ENCODE measurements at regions not wholly inside any gene's neighbourhood (a gene's known extent, or its start where the extent isn't known, plus 50 kb on each side); places are given as distances from the start of the nearest gene placed in this dataset.

- Histone ChIP-seq H3K9me3 (ENCODE audit: low read depth, low read length) (no peaks in the 10 kb centered on the region), H3K27ac (no peak overlapping the region), H3K36me3 (ENCODE audit: insufficient read depth, low read length) (no peaks in the 10 kb centered on the region), H3K4me3 (no peak overlapping the region), H3K9ac (ENCODE audit: insufficient read length) (no peak overlapping the region)
- TF ChIP-seq EZH2 (IDR thresholded peaks at IDR 0.05) = no peak
- no peak for TF ChIP-seq POLR2AphosphoS5 (IDR thresholded peaks at IDR 0.05; ENCODE audit: borderline replicate concordance, low read depth, low read length)
- TF ChIP-seq FOXP2 (optimal IDR thresholded peaks at IDR 0.05; ENCODE audit: control extremely low read depth, extremely low read length, insufficient read depth) = no peak
- DNase-seq (ENCODE audit: low read depth, low spot score) = no peak
Measured at GRCh38 chr18:56139792-56140254, 498.6 kb downstream of the TXNL1 start.

- TF ChIP-seq POLR2AphosphoS5 (IDR thresholded peaks at IDR 0.05; ENCODE audit: borderline replicate concordance, low read depth, low read length) (no peak), EZH2 (IDR thresholded peaks at IDR 0.05) (no peak), FOXP2 (optimal IDR thresholded peaks at IDR 0.05; ENCODE audit: control extremely low read depth, extremely low read length, insufficient read depth) (no peak)
- Histone ChIP-seq H3K4me3 (no peak overlapping the region), H3K9ac (ENCODE audit: insufficient read length) (no peak overlapping the region), H3K36me3 (ENCODE audit: insufficient read depth, low read length) (no peaks in the 10 kb centered on the region), H3K9me3 (ENCODE audit: low read depth, low read length) (no peaks in the 10 kb centered on the region), H3K27ac (no peak overlapping the region)
- DNase-seq (ENCODE audit: low read depth, low spot score) = no peak
Measured at GRCh38 chr18:56139372-56139771, 499.0 kb downstream of the TXNL1 start.

GRCh38 chr18:56136105-56136504 lies 502.3 kb downstream of the TXNL1 start:
- no peak overlapping the region for H3K9ac ChIP-seq (ENCODE audit: insufficient read length)
- H3K36me3 ChIP-seq (ENCODE audit: insufficient read depth, low read length) = no peaks in the 10 kb centered on the region
- TF ChIP-seq POLR2AphosphoS5 (IDR thresholded peaks at IDR 0.05; ENCODE audit: borderline replicate concordance, low read depth, low read length) (no peak), FOXP2 (optimal IDR thresholded peaks at IDR 0.05; ENCODE audit: control extremely low read depth, extremely low read length, insufficient read depth) (peak; percentile 77)
- H3K9me3 ChIP-seq (ENCODE audit: low read depth, low read length) = no peaks in the 10 kb centered on the region
- H3K4me3 ChIP-seq = no peak overlapping the region
- H3K27ac ChIP-seq = no peak overlapping the region
- peak; percentile 20 for DNase-seq (ENCODE audit: low read depth, low spot score)

GRCh38 chr18:56130481-56130880 lies 507.9 kb downstream of the TXNL1 start:
- no peaks in the 10 kb centered on the region for H3K9me3 ChIP-seq (ENCODE audit: low read depth, low read length)

GRCh38 chr18:56128153-56128791 lies 510.1 kb downstream of the TXNL1 start:
- TF ChIP-seq POLR2AphosphoS5 (IDR thresholded peaks at IDR 0.05; ENCODE audit: borderline replicate concordance, low read depth, low read length) (no peak), FOXP2 (optimal IDR thresholded peaks at IDR 0.05; ENCODE audit: control extremely low read depth, extremely low read length, insufficient read depth) (no peak), EZH2 (IDR thresholded peaks at IDR 0.05) (no peak)
- H3K4me3 ChIP-seq = no peak overlapping the region
- DNase-seq (ENCODE audit: low read depth, low spot score) = no peak
- no peak overlapping the region for H3K9ac ChIP-seq (ENCODE audit: insufficient read length)
- no peaks in the 10 kb centered on the region for H3K9me3 ChIP-seq (ENCODE audit: low read depth, low read length)
- no peaks in the 10 kb centered on the region for H3K36me3 ChIP-seq (ENCODE audit: insufficient read depth, low read length)
- H3K27ac ChIP-seq = no peak overlapping the region

More at GRCh38 chr18:56130481-56130880, 507.9 kb downstream of the TXNL1 start:
- TF ChIP-seq POLR2AphosphoS5 (IDR thresholded peaks at IDR 0.05; ENCODE audit: borderline replicate concordance, low read depth, low read length) = no peak
- TF ChIP-seq EZH2 (IDR thresholded peaks at IDR 0.05) = no peak
- no peak for TF ChIP-seq FOXP2 (optimal IDR thresholded peaks at IDR 0.05; ENCODE audit: control extremely low read depth, extremely low read length, insufficient read depth)
- Histone ChIP-seq H3K36me3 (ENCODE audit: insufficient read depth, low read length) (no peaks in the 10 kb centered on the region), H3K27ac (no peak overlapping the region), H3K9ac (ENCODE audit: insufficient read length) (no peak overlapping the region), H3K4me3 (no peak overlapping the region)
- DNase-seq (ENCODE audit: low read depth, low spot score) = no peak

- no peak for TF ChIP-seq EZH2 (IDR thresholded peaks at IDR 0.05)
- TF ChIP-seq FOXP2 (optimal IDR thresholded peaks at IDR 0.05; ENCODE audit: control extremely low read depth, extremely low read length, insufficient read depth) = no peak
- no peak for TF ChIP-seq POLR2AphosphoS5 (IDR thresholded peaks at IDR 0.05; ENCODE audit: borderline replicate concordance, low read depth, low read length)
- H3K9ac ChIP-seq (ENCODE audit: insufficient read length) = no peak overlapping the region
Measured at GRCh38 chr18:56127322-56128099, 510.9 kb downstream of the TXNL1 start.

GRCh38 chr18:56124186-56124585 lies 514.2 kb downstream of the TXNL1 start:
- no peak overlapping the region for H3K27ac ChIP-seq
- H3K9me3 ChIP-seq (ENCODE audit: low read depth, low read length) = no peaks in the 10 kb centered on the region
- TF ChIP-seq FOXP2 (optimal IDR thresholded peaks at IDR 0.05; ENCODE audit: control extremely low read depth, extremely low read length, insufficient read depth) = no peak
- TF ChIP-seq EZH2 (IDR thresholded peaks at IDR 0.05) = no peak
- no peak for TF ChIP-seq POLR2AphosphoS5 (IDR thresholded peaks at IDR 0.05; ENCODE audit: borderline replicate concordance, low read depth, low read length)
- H3K9ac ChIP-seq (ENCODE audit: insufficient read length) = no peak overlapping the region
- DNase-seq (ENCODE audit: low read depth, low spot score) = no peak
- H3K4me3 ChIP-seq = no peak overlapping the region
- H3K36me3 ChIP-seq (ENCODE audit: insufficient read depth, low read length) = no peaks in the 10 kb centered on the region

More at GRCh38 chr18:56127322-56128099, 510.9 kb downstream of the TXNL1 start:
- Histone ChIP-seq H3K9me3 (ENCODE audit: low read depth, low read length) (no peaks in the 10 kb centered on the region), H3K27ac (no peak overlapping the region), H3K4me3 (no peak overlapping the region), H3K36me3 (ENCODE audit: insufficient read depth, low read length) (no peaks in the 10 kb centered on the region)
- DNase-seq (ENCODE audit: low read depth, low spot score) = no peak

- Histone ChIP-seq H3K27ac (no peak overlapping the region), H3K9ac (ENCODE audit: insufficient read length) (no peak overlapping the region), H3K9me3 (ENCODE audit: low read depth, low read length) (no peaks in the 10 kb centered on the region), H3K36me3 (ENCODE audit: insufficient read depth, low read length) (no peaks in the 10 kb centered on the region), H3K4me3 (peak overlapping the region; percentile 47)
- no peak for TF ChIP-seq FOXP2 (optimal IDR thresholded peaks at IDR 0.05; ENCODE audit: control extremely low read depth, extremely low read length, insufficient read depth)
- no peak for TF ChIP-seq EZH2 (IDR thresholded peaks at IDR 0.05)
- TF ChIP-seq POLR2AphosphoS5 (IDR thresholded peaks at IDR 0.05; ENCODE audit: borderline replicate concordance, low read depth, low read length) = peak; percentile 53; the same call in 1 of the 2 replicates
- peak; percentile 94 for DNase-seq (ENCODE audit: low read depth, low spot score)
Measured at GRCh38 chr18:56121669-56122068, 516.7 kb downstream of the TXNL1 start.

Data from SK-N-MC (cell line).